Duodenal mucosa (tissue), 2 donors: ENCODE measurements at regions not wholly inside any gene's neighbourhood (a gene's known extent, or its start where the extent isn't known, plus 50 kb on each side); places are given as distances from the start of the nearest gene placed in this dataset.

Experiments used
- H3K27ac ChIP-seq: one replicate; pipeline ENCODE4 v1.7.0; 2013; ENCODE audit warnings: low read depth, low read length
- H3K27me3 ChIP-seq, 2 donors: one replicate each; pipeline ENCODE4 v1.7.0; 2013; ENCODE audit warnings: low read length in 2 of 2, control low read depth in 1 of 2; ENCODE audit not compliant: insufficient read depth in 2 of 2, control insufficient read depth in 1 of 2
- H3K36me3 ChIP-seq, 2 donors: one replicate each; pipeline ENCODE4 v1.7.0; 2013; ENCODE audit warnings: low read length in 2 of 2, control low read depth in 1 of 2; ENCODE audit not compliant: insufficient read depth in 2 of 2, control insufficient read depth in 1 of 2
- H3K4me1 ChIP-seq, 2 donors: one replicate each; pipeline ENCODE4 v1.7.0; 2013; ENCODE audit warnings: low read length in 2 of 2, control low read depth in 1 of 2; ENCODE audit not compliant: insufficient read depth in 2 of 2, control insufficient read depth in 1 of 2
- H3K4me3 ChIP-seq, 2 donors: one replicate each; pipeline ENCODE4 v1.7.0; 2013; ENCODE audit warnings: low read length in 2 of 2, low read depth in 1 of 2
- H3K9ac ChIP-seq, 2 donors: one replicate each; pipeline ENCODE4 v1.7.0; 2013; ENCODE audit warnings: low read length in 2 of 2, low read depth in 1 of 2
- H3K9me3 ChIP-seq, 2 donors: one replicate each; pipeline ENCODE4 v1.7.0; 2013; ENCODE audit warnings: low read length in 2 of 2, control low read depth in 1 of 2; ENCODE audit not compliant: control insufficient read depth in 1 of 2

DNA sequence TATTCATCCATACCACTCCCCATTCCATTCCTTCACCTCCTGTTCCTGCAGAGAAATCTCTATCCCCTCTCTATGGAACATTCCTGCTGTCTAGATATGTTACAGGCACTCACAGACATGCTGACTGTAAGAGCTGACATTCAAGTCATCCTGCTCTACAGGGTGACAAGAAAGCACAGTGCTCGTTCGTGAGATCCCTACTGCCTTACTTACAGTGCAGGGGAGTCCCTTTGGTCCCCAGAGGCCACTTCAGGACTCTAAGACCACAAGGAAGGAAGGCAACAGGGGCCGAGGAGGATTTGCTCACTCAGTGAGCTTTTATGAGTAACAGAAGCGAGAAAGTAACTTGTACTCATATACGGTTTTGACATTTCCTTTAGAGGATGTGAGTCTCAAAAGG lies 110.5 kb downstream of the GAS1 start:
- H3K36me3 ChIP-seq = no peaks in the 10 kb centered on the region
- no peaks in the 10 kb centered on the region for H3K27me3 ChIP-seq
- no peak overlapping the region for H3K4me3 ChIP-seq
- no peaks in the 10 kb centered on the region for H3K9me3 ChIP-seq
- no peak overlapping the region for H3K27ac ChIP-seq
- H3K4me1 ChIP-seq = no peaks in the 10 kb centered on the region
- H3K9ac ChIP-seq = no peak overlapping the region

DNA sequence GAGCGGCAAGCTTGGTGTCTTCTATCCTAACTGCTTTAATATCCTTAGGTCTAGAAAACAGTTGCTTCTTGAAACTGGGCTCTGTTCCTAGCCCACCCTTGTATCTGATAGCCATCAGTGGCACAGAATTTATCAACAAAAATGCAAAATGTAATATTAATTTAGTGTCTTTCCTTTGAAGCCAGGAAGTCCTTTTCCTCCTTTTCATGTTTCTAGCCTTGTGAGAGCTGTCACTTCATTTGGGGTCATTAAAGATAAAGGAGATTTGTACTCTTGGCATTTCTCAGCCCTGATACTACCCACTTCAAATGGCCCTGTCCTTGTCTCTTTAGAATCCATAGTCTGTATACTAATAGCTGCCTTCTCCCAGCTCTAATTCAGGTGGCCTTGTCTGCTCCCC lies 111.0 kb downstream of the GAS1 start:
- H3K9ac ChIP-seq = no peak overlapping the region
- H3K4me1 ChIP-seq = no peaks in the 10 kb centered on the region
- H3K4me3 ChIP-seq = no peak overlapping the region
- no peaks in the 10 kb centered on the region for H3K27me3 ChIP-seq
- H3K36me3 ChIP-seq = no peaks in the 10 kb centered on the region
- no peak overlapping the region for H3K27ac ChIP-seq
- no peaks in the 10 kb centered on the region for H3K9me3 ChIP-seq

DNA sequence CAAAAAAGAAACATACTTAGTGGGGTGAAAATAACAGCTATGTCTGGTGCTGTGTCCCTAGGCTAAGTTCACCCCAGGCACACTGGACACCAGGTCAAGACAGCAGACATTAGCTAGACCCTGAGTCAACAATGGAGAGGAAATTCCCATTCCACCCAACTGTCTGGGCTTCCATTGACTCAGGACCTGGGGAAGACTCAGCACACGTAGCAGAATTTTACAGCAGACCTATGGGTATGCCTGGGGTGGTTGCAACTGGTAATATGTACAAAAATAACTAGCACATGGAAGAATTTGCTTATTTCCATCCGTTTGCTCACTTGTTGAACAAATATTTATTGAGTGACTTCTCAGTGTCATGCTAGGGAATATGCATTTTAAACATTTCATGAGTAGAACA lies 117.0 kb downstream of the GAS1 start:
- H3K9me3 ChIP-seq = no peaks in the 10 kb centered on the region
- H3K4me3 ChIP-seq = no peak overlapping the region
- H3K9ac ChIP-seq = no peak overlapping the region
- no peaks in the 10 kb centered on the region for H3K27me3 ChIP-seq
- H3K27ac ChIP-seq = no peak overlapping the region
- no peaks in the 10 kb centered on the region for H3K4me1 ChIP-seq
- no peaks in the 10 kb centered on the region for H3K36me3 ChIP-seq

DNA sequence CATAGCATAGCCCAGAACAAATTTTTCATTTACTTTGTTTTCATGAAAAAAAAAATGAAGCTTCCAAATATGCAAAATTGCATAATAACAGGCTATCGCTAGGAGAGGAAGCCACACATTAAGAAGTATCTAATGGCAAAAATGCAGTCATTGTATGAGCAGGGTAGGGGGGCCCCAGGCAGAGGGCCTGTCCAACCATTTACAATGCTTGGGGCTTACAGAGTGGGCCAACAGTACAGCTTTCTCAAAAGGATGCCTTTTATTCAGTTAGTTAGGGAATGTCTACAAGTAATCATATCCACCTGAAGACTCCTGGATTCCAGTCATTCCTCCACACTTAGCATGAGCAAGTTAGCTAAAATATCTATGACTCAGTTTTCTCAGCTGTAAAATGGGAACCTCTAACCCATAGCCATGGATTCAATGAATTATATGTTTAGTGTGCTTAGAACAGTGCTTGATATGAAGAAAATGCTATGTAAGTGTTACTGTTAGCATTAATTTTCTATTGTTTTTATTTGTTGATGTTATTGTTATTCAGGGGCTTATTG lies 117.7 kb downstream of the GAS1 start:
- H3K9me3 ChIP-seq = no peaks in the 10 kb centered on the region
- H3K27me3 ChIP-seq = no peaks in the 10 kb centered on the region
- H3K9ac ChIP-seq = no peak overlapping the region
- H3K27ac ChIP-seq = no peak overlapping the region
- H3K4me3 ChIP-seq = no peak overlapping the region
- H3K4me1 ChIP-seq = no peaks in the 10 kb centered on the region
- no peaks in the 10 kb centered on the region for H3K36me3 ChIP-seq

DNA sequence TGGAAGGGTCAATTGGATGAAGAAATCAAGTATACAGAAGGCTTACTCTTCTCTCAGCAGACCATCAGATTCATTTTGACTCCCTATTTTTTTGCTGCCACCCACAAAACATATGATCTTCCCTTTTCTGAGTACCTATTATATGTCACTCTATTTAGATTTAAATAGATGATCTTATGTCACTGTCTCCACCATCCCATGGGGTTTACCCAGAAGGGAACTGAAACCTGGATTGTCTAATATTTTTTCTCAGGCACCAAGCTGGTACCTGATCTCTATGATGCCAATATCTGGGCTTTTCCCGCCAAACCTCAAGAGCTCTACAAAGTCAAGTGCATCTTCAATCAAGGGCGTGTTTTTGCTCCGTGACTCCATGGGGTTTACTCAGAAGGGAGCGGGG lies 118.7 kb downstream of the GAS1 start:
- Histone ChIP-seq H3K27me3 (no peaks in the 10 kb centered on the region), H3K9ac (no peak overlapping the region), H3K9me3 (no peaks in the 10 kb centered on the region), H3K4me1 (no peaks in the 10 kb centered on the region), H3K36me3 (no peaks in the 10 kb centered on the region), H3K27ac (no peak overlapping the region), H3K4me3 (no peak overlapping the region)

DNA sequence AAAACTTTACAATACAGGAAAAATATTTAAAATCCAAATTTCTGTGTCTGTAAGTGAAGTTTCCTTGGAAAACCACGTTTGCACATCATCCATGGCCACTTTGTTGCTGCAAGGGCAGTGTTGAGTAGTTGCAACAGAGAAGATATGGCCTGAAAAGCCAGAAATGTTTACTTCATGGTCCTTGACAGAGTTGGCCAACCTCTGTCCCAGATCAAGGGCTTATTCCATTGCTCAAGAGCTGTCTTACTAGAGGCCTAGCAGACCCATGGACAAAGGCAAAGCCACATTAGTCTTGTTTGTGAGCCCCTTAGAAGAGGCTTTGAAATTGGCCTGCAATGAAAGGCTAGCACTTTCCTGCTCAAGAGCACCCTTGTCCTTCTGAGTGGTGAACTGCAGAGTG lies 119.4 kb downstream of the GAS1 start:
- H3K27ac ChIP-seq = no peak overlapping the region
- H3K4me1 ChIP-seq = no peaks in the 10 kb centered on the region
- no peak overlapping the region for H3K4me3 ChIP-seq
- no peaks in the 10 kb centered on the region for H3K9me3 ChIP-seq
- no peak overlapping the region for H3K9ac ChIP-seq
- H3K36me3 ChIP-seq = no peaks in the 10 kb centered on the region
- peaks cover 0 to 6% of the 10 kb centered on the region in 2 donors for H3K27me3 ChIP-seq

DNA sequence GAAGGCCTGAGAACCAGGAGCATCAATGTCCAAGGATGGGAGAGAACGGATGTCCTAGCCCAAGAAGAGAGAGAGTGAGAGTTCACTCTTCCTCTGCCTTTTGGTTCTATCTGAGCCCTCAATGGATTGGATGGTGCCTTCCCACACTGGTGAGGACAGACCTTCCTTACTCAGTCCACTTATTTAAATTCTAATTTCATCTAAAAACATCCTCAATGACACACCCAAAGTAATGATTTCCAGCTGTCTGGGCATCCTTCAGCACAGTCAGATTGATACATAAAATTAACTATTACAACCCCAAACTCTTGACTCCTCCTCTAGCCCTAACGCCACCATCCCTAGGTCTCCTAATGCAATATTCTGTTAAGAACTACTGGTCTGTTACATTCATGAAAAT lies 122.0 kb downstream of the GAS1 start:
- H3K4me1 ChIP-seq = no peaks in the 10 kb centered on the region
- H3K27ac ChIP-seq = no peak overlapping the region
- no peak overlapping the region for H3K4me3 ChIP-seq
- H3K36me3 ChIP-seq = no peaks in the 10 kb centered on the region
- no peak overlapping the region for H3K9ac ChIP-seq
- no peaks in the 10 kb centered on the region for H3K9me3 ChIP-seq
- H3K27me3 ChIP-seq = peaks cover 0 to 6% of the 10 kb centered on the region in 2 donors

DNA sequence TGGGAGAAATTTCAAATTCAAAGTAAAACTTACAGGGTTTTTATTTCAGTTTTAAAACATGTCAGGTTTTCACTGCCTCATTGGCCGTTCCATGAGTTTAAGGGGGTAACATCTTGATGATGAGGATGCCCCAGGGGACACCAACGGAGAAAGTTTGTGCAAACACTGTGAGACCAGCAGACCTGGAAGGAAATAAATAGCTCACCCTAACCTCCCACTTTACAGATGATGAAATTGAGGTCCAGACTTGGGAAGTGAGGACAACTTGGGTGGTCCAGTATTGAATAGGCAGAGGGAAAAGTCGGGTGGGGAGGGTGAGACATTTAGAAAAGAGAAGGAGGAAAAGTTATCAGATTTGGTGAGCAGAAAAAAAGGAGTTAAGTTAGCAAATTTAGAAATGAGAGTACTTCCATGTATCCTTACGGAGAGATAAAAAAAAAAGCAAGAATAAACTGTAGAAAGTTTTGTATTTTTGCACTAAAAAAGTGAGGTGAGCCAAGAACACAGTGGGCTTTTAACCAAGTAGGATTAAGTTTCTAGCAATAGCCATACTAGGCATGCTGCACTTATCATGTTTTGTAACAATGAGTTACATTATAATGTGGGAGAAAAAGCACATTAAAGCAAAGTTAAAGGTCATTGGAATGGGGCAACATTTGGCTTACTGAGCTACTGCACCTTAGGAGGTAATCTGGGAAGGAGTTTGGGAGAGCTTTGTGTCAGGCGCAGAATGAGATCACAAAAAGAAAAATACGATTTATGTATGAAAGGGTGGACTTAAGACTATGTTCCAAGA lies 125.1 kb downstream of the GAS1 start:
- no peak overlapping the region for H3K9ac ChIP-seq
- H3K27me3 ChIP-seq = peaks cover 0 to 6% of the 10 kb centered on the region in 2 donors
- no peaks in the 10 kb centered on the region for H3K36me3 ChIP-seq
- no peaks in the 10 kb centered on the region for H3K9me3 ChIP-seq
- no peaks in the 10 kb centered on the region for H3K4me1 ChIP-seq
- H3K4me3 ChIP-seq = no peak overlapping the region
- no peak overlapping the region for H3K27ac ChIP-seq

DNA sequence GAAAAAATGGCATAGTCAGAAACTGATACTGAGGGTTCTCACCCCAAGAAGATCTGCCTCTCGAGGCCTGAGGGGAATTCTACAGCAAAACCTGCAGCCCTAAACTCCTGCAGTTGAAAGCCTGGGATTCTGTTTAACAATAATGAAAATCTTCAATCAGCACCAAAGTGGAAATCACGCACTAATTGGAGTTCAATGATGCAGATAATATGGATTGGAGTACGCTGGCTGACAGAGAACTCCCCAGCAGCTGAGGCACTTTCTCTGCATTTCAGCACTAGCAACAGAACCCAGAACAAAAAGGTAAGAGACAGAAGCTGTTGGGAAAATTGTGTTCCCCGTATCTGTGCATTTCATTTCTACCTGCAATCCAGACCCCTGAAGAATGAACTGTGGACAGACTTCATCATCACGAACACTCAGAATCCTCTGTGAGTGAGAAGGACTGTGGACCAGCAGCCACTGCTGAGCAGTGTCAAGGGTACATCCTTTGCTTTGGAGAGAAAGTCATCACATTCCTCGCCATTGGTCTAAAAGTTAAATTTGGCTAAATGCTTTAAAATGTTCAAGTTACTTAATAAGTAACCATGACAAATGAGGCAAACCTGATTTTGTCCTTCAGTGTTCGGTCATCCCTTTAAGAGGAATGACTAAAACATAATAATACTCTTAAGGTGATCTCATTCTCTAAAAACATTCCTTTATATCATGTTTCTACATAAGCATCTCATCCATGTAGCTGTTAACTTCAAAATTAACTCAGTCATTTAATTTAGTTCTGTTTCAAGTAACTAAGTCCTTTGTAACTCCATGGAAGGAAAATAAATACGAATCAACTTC lies 126.1 kb downstream of the GAS1 start:
- Histone ChIP-seq H3K27me3 (peaks cover 0 to 6% of the 10 kb centered on the region in 2 donors), H3K9ac (no peak overlapping the region), H3K27ac (no peak overlapping the region), H3K9me3 (no peaks in the 10 kb centered on the region), H3K4me1 (no peaks in the 10 kb centered on the region), H3K36me3 (no peaks in the 10 kb centered on the region), H3K4me3 (no peak overlapping the region)

DNA sequence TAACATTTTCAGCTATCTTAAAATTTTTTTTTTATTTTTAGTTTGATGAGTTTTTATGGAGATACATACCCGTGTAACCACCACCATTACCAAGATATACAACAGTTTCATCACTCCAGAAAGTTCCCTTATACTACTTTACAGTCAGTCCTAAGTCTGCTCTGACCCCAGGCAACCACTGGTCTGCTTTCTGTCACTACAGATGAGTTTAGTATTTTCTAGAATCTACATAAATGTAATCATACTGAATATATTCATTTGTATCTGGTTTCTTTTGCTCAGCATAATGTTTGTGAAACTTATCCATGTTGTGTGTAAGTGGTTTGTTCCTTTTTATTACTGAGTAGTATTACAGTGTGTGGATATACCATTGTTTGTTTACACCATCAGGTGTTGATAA lies 127.8 kb downstream of the GAS1 start:
- Histone ChIP-seq H3K9ac (no peak overlapping the region), H3K27me3 (peaks cover 0 to 6% of the 10 kb centered on the region in 2 donors), H3K36me3 (no peaks in the 10 kb centered on the region), H3K4me1 (no peaks in the 10 kb centered on the region), H3K27ac (no peak overlapping the region), H3K4me3 (no peak overlapping the region), H3K9me3 (no peaks in the 10 kb centered on the region)
